Heart right ventricle (tissue), 16 donors: ENCODE measurements at regions not wholly inside any gene's neighbourhood (a gene's known extent, or its start where the extent isn't known, plus 50 kb on each side); places are given as distances from the start of the nearest gene placed in this dataset.

Experiments used
- ATAC-seq, 8 donors: fragments of 200-7000 bp; cut with Tn5 transposase; one replicate each; pipeline ENCODE4 v1.9.1; 2020; ENCODE audit warnings: mild to moderate bottlenecking in 8 of 8, moderate library complexity in 8 of 8, moderate number of reproducible peaks in 1 of 8
- DNase-seq, 2 donors: peaks; one replicate each; pipeline ENCODE4 v3.0.0-alpha.2; 2020
- H3K27ac ChIP-seq, 10 donors: fragments of 200-600 bp; sonication (generic) in 2 of 10; one replicate each; pipeline versions ENCODE4 v1.5.0 to v1.8.0; 2020 to 2022; ENCODE audit warnings: mild to moderate bottlenecking in 3 of 10
- H3K27me3 ChIP-seq, 7 donors: fragments of 200-600 bp; one replicate each; pipeline ENCODE4 v1.8.0; 2021 to 2022; ENCODE audit warnings: mild to moderate bottlenecking in 2 of 7
- H3K36me3 ChIP-seq, 9 donors: fragments of 200-600 bp; sonication (generic) in 1 of 9; one replicate each; pipeline versions ENCODE4 v1.5.0 to v1.8.0; 2020 to 2022; ENCODE audit warnings: mild to moderate bottlenecking in 2 of 9
- H3K4me1 ChIP-seq, 9 donors: fragments of 200-600 bp; sonication (generic) in 1 of 9; one replicate each; pipeline versions ENCODE4 v1.5.0 to v1.8.0; 2020 to 2022; ENCODE audit warnings: mild to moderate bottlenecking in 4 of 9
- H3K4me3 ChIP-seq, 10 donors: fragments of 200-600 bp; sonication (generic) in 2 of 10; one replicate each; pipeline versions ENCODE4 v1.5.0 to v1.8.0; 2020 to 2022; ENCODE audit warnings: mild to moderate bottlenecking in 7 of 10, moderate library complexity in 2 of 10
- H3K9me3 ChIP-seq, 11 donors: fragments of 200-600 bp in 10 of 11; sonication (generic) in 2 of 11; one replicate each; pipeline versions ENCODE4 v1.5.0 to v1.8.0; 2013 to 2022; ENCODE audit warnings: mild to moderate bottlenecking in 2 of 11, control low read depth in 1 of 11, moderate library complexity in 1 of 11
- WGBS, 2 donors: extraction: QIAGEN DNeasy Blood & Tissue Kit; methylation state at CpG; one replicate each; pipeline ENCODE4 v1.1.7; 2013; ENCODE audit warnings: inconsistent platforms in 1 of 2; 5-methylcytosine and 5-hydroxymethylcytosine counted together
- intact Hi-C, 10 donors: fragments of 100-400 bp; cut with DNase I; formaldehyde crosslinking; loops; one replicate each; pipeline versions ENCODE4 v1.11.1 to v1.14.2; 2022
- TF ChIP-seq, protein P1 (sequence below), 9 donors: fragments of 200-600 bp; sonication (generic) in 2 of 9; IDR thresholded peaks; one replicate each; pipeline versions ENCODE4 v1.5.0 to v1.8.0; 2021 to 2022; ENCODE audit warnings: antibody characterized with exemption in 9 of 9, mild to moderate bottlenecking in 5 of 9, moderate library complexity in 1 of 9
- donor health status: Arrhythmogenic right ventricular cardiomyopathy.
- donor health status: ischemic (EF 13 %, LVEDD 7.1; RV severe dilation, severe dysfunction).
- donor health status: healthy with polysubstance abuse.
- donor health status: DM: no; HTN: yes; CAD: no.
- donor health status: DM: no; HTN: no; CAD: no.
- donor health status: ischemic (EF 25% LVEDD 6.9; RV normal size, moderate dysfunction).
- donor health status: ischemic (EF 25% LVEDD 5.7; RV mildly dilated, moderate dysfunction).
- donor health status: healthy.
- donor health status: DM: yes; HTN: yes; CAD: no.
- donor health status: Ischemic cardiomyopathy.
- donor health status: ischemic (EF 35%, LVEDD 5.7; RV mildly dilated, moderate dysfunction).
- donor health status: nonischemic (EF 11% LVEDD 7.7; RV severe dilation, severe dysfunction).
- donor health status: DM: yes; HTN: yes; CAD: no.
- donor health status: PGD.
- donor health status: ischemic (EF 29% LVEDD 5.4; RV normal size, mild dysfunction).
- donor health status: nonischemic (EF 23%, LVEDD 6.1; RV moderate dilation, normal function).

DNA sequence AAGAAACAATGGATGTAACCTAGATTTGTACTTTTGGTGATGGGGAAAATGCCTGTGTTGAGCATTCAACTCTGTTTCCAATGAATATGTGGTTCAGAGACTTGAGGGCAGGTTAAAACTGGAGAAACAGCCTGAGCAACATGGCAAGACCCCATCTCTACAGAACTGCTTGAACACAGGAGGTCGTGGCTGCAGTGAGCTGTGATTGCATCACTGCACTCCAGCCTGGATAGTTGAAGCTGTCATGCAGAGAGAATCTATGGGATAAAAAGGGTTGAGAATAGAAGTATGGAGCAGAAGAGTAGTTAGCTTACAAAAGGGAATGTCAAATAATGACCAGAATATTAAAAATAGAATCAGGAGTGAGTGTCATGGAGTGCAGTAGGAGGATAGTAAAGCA, 134.8 kb upstream of the PDE5A start:
- ATAC-seq = no peak
- 58 to 71% methylated on average over 1 of the region's 1 CpG for WGBS, 2 donors

GRCh38 chr4:119755599-119755998, 127.0 kb upstream of the PDE5A start:
- DNase-seq (no peak), ATAC-seq (no peak)
- TF ChIP-seq, protein P1, sequence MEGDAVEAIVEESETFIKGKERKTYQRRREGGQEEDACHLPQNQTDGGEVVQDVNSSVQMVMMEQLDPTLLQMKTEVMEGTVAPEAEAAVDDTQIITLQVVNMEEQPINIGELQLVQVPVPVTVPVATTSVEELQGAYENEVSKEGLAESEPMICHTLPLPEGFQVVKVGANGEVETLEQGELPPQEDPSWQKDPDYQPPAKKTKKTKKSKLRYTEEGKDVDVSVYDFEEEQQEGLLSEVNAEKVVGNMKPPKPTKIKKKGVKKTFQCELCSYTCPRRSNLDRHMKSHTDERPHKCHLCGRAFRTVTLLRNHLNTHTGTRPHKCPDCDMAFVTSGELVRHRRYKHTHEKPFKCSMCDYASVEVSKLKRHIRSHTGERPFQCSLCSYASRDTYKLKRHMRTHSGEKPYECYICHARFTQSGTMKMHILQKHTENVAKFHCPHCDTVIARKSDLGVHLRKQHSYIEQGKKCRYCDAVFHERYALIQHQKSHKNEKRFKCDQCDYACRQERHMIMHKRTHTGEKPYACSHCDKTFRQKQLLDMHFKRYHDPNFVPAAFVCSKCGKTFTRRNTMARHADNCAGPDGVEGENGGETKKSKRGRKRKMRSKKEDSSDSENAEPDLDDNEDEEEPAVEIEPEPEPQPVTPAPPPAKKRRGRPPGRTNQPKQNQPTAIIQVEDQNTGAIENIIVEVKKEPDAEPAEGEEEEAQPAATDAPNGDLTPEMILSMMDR (IDR thresholded peaks at IDR 0.05) = no peak
- no peaks in the 10 kb centered on the region for H3K9me3 ChIP-seq
- H3K36me3 ChIP-seq = no peaks in the 10 kb centered on the region
- peaks cover 0 to 6% (median 0%) of the 10 kb centered on the region in 9 donors for H3K4me1 ChIP-seq
- no peaks in the 10 kb centered on the region for H3K27me3 ChIP-seq
- intact Hi-C loops = no loop called here
- WGBS, 2 donors = 84 to 90% methylated on average over 1 of the region's 1 CpG
- no peak overlapping the region for H3K27ac ChIP-seq
- H3K4me3 ChIP-seq = no peak overlapping the region

More for the DNA sequence above, 134.8 kb upstream of the PDE5A start:
- no peak for DNase-seq
- H3K4me3 ChIP-seq = no peak overlapping the region
- intact Hi-C loops = no loop called here
- TF ChIP-seq, protein P1 (IDR thresholded peaks at IDR 0.05) = no peak
- no peaks in the 10 kb centered on the region for H3K36me3 ChIP-seq
- peaks cover 0 to 14% (median 0%) of the 10 kb centered on the region in 11 donors for H3K9me3 ChIP-seq
- H3K4me1 ChIP-seq = no peaks in the 10 kb centered on the region
- H3K27ac ChIP-seq = no peak overlapping the region
- no peaks in the 10 kb centered on the region for H3K27me3 ChIP-seq

DNA sequence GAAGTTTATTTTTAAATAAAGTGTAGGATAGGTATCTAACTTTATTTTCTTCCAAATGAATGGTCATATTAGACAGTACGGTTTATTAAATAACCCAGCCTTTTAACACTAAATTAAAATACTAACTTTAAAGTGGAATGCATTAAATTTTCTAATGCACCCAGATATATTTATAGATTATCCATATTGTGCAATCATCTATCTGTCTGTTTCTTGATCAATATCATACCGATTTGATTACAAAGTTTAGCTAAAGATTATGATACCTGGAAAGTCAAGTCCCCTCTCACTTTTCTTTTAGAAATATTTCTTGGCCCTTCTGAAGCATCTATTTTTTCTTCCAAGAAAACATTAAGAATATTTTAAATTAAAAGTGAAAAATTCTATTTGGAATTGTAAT, 124.3 kb upstream of the PDE5A start:
- intact Hi-C loops = no loop called here

DNA sequence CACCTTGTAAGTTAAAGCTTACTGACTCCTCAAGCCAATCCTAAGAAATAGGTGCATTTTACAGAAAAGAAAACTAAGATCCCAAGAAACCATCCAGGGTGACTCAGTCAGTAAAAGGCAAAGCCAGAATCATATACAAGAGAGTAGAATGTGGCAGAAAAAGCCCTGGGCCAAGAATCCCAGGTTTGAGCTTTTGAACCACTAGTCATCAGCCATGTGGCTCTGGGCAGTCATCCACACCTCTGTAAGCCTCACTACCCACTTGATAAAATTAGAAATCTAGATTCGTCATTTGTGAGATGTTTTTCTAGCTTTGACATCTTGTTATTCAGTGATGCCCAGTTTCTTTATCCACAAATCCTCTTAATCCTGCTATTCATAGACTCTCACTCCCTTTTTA, 122.2 kb upstream of the PDE5A start:
- Histone ChIP-seq H3K4me3 (no peak overlapping the region), H3K9me3 (no peaks in the 10 kb centered on the region), H3K27ac (peak overlapping the region in 6 of 10 donors; percentile 47 to 79 (median 59)), H3K36me3 (no peaks in the 10 kb centered on the region), H3K4me1 (peaks cover 0 to 22% (median 3%) of the 10 kb centered on the region in 9 donors), H3K27me3 (no peaks in the 10 kb centered on the region)
- 14 to 38% methylated on average over 1 of the region's 1 CpG for WGBS, 2 donors
- ATAC-seq = peak in 6 of 8 donors; percentile 36 to 90 (median 60)
- TF ChIP-seq, protein P1 (IDR thresholded peaks at IDR 0.05) = no peak
- no peak for DNase-seq
- intact Hi-C loops = no loop called here

More for the DNA sequence above, 124.3 kb upstream of the PDE5A start:
- Histone ChIP-seq H3K9me3 (no peaks in the 10 kb centered on the region), H3K27me3 (no peaks in the 10 kb centered on the region), H3K4me3 (no peak overlapping the region), H3K4me1 (peaks cover 0 to 22% (median 0%) of the 10 kb centered on the region in 9 donors), H3K27ac (no peak overlapping the region), H3K36me3 (no peaks in the 10 kb centered on the region)
- DNase-seq (no peak), ATAC-seq (no peak)
- TF ChIP-seq, protein P1 (IDR thresholded peaks at IDR 0.05) = no peak
- WGBS, 2 donors = 63 to 90% methylated on average over 2 of the region's 2 CpGs
